HTR-8/SVneo (cell line): ENCODE measurements at regions not wholly inside any gene's neighbourhood (a gene's known extent, or its start where the extent isn't known, plus 50 kb on each side); places are given as distances from the start of the nearest gene placed in this dataset.
"Not testable (repeated sequence)": the region's sequence is repeated elsewhere in the genome, so short reads cannot be mapped to it uniquely, and the experiment has no call there.

Experiments used
- DNase-seq: peaks from one replicate; pipeline ENCODE4 v3.0.0; 2011; ENCODE audit warnings: low spot score, mixed read lengths; ENCODE audit not compliant: insufficient read length
- FAIRE-seq: peaks from 2 replicates; lab custom pipeline; 2011; peaks lifted over from hg19 to GRCh38; lab: Jason Lieb, UNC

DNA sequence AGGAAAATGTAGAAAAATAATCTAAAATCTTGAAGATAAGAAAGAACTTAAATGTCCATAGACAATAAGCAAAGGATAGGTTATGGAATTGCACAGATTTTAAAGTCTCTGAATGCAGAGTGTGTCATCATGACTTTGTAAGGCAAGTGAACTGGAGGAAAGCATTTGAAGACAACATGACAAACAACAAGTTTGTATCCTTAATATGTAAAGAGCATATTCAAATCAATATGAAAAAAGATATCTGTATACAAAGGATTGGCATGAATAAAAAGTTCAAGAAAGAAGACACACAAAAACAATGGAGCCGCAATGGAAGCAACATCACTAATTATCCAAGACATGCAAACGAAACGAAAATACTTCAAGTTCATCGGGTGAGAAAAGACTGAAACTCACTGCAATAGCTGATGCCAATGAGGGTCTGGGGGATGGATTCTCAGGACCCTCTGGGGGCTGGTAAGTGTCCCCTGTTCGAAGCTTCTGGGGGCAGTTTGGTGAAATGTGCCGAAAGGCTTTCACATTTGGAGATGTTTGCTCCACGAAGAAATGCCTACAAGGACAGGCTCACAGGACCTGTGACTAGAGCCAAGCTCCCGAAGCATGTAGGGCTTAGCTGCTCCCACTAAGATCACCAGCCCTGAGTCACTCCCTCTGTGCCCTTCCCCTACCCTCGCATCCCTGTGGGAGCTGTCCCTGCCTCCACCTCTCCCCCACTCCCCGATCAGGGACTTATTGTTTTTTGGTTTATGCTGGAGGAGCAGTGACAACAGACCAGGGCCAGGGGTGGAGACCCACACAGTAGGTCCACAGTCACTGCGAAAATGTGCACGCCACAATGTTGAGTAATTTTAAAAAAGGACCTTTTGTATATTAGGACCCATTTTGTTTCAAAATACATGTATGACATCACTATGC, 345.7 kb upstream of the SFSWAP start:
- DNase-seq (no peak), FAIRE-seq (no peak)

DNA sequence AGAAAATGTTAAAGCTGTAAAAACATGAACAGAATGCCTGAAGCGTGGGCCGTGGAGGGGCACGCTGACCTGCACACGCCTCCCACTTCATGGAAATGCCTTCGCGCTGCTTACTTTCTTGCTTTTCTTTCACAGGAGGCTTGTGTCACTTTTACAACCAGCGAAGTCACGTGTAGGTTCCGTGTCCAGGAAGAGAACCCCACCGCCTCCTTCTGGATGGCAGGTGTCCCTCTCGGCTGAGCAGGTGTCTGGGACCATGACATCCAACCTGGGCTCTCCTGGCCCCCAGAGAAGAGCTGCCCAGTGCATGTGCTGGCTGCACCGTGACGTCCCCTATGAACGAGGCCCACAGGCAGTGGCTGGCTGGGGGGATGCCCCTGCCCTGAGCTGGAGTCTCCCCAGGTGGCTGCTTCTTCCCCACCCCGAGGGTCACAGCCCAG, 345.0 kb upstream of the SFSWAP start:
- DNase-seq: no peak
- no peak for FAIRE-seq

GRCh38 chr12:131366261-131366871, 344.5 kb upstream of the SFSWAP start:
- FAIRE-seq: no peak
- DNase-seq: no peak

DNA sequence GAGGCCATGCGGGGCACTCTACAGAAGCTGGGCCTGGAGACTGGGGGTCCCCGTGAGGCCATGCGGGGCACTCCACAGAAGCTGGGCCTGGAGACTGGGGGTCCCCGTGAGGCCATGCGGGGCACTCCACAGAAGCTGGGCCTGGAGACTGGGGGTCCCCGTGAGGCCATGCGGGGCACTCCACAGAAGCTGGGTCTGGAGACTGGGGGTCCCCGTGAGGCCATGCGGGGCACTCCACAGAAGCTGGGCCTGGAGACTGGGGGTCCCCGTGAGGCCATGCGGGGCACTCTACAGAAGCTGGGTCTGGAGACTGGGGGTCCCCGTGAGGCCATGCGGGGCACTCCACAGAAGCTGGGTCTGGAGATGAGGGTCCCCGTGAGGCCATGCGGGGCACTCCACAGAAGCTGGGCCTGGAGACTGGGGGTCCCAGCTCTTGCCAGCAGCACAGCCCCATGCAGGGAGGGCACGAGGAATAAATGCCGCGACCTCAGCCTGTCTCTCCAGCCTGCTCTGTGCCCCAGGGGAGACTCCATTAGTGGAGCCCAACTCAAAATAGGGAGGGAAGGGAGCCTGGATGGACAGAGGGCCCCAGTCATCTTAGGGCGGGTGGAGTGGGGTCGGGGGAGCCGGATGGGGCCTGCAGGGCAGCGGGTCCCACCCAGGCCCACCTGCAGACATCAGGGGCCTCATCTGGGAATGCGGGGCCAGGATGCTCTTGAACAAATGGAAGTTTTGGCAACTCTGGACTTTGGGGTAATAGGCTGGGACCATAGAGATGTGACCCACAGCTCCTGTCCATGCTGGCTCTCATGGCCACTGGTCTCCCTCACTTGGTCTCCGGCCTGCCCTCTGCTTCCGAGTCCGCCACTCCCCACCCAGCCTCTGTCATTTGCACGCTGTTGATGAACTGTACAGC, 343.6 kb upstream of the SFSWAP start:
- not testable (repeated sequence) for DNase-seq, FAIRE-seq

GRCh38 chr12:131367983-131368667, 342.8 kb upstream of the SFSWAP start:
- no peak for DNase-seq
- no peak for FAIRE-seq

- DNase-seq (no peak), FAIRE-seq (no peak)
Measured at GRCh38 chr12:131368668-131369071, 342.2 kb upstream of the SFSWAP start.

GRCh38 chr12:131369094-131369845, 341.6 kb upstream of the SFSWAP start:
- FAIRE-seq (no peak), DNase-seq (no peak)

DNA sequence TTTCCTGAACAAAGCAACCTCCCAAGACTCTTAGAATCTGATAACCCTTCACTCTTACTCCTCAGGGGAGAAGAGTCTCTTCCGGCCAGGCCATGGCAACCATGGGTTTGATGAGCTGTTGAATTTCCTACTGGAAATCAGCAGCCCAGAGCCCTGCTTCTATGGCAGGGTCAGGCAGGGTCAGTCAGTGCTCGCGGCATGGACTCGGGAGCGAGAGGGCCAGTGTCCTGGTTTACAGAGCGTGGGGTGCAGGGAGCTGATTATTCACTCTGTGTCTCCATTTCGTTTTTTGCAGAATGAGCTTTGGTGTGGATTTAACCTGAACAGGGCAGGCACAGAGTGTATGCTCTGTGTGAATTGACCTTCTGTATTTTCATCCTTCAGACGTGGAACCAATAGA, 340.6 kb upstream of the SFSWAP start:
- no peak for FAIRE-seq

DNA sequence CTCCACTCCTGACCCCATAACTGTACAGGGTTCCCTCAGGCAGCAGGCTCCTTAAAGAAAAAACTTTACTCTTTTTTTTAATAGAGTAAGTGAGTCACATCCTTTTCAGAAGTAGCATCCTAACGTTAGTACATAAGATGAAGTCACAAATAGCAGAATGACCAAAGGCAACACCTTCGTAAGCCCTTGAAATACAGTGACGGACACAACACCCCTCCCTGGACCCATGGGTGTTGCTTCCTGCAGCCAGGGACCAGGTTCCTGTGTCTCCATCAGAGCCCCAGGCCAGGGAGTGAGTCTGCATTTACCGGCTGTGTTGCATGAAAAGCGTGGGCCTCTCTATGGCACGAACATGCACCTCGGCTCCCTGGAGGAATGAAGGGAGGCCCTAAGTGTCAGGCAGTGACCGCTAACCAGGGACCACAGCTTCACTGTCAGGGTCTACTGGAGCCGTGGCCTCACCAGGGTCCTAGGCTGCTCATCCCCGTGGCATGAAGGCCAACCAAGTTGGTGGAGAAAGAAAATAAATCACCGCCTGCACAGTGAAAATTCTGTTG, 340.0 kb upstream of the SFSWAP start:
- DNase-seq (no peak), FAIRE-seq (no peak)

More for the DNA sequence above, 340.6 kb upstream of the SFSWAP start:
- no peak for DNase-seq

DNA sequence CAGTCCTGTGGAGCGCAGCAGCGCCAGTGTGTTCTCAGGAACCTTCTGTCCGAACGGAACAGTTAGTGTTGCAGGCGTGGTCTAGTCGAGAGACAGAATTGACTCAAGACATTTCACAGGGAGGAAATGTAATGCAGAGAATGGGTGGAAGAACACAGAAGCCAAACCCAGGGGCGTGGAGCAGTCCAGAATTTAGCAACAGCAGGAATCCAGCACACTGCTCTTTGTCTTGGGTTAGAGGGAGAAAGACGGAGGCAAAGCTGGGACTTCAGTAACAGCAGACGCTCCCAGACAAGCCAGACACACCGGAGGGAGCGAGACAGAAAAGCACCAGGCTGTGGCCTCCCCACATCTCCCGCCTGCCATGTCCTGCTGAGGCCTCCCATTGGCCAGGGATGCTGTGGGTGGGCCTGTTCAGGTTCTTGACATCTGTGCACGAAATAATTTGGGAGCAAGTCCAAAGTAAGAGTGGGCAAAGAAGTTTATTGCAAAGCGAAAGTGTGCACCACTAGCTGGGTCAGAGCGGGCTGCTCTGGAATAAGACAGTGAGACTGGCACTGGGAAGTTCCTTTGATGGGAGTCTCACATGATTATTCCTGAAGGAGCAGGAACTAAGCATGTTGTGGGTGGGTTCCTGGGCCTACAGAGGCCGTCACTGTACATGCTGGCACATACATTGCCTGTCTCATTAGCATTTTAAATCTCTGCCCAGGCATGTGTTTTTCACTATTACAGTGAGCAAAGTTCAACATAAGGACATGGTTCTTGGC, 339.3 kb upstream of the SFSWAP start:
- DNase-seq: no peak
- no peak for FAIRE-seq

GRCh38 chr12:131372171-131372475, 338.8 kb upstream of the SFSWAP start:
- DNase-seq (no peak), FAIRE-seq (no peak)

DNA sequence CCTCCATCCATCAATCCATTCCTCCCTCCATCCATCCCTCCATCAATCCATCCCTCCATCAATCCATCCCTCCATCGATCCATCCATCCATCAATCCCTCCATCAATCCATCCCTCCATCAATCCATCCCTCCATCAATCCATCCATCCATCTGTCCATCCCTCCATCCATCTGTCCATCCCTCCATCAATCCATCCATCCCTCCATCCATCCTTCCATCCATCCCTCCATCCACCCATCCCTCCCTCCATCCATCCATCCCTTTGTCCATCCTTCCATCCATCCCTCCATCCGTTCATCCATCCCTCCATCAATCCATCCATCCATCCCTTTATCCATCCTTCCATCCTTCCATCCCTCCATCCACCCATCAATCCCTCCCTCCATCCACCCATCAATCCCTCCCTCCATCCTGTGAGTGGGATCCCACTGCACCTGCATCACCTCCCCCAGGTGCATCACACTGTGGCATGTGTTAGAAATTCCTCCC, 338.1 kb upstream of the SFSWAP start:
- FAIRE-seq: no peak
- no peak for DNase-seq

GRCh38 chr12:131375261-131375971, 335.5 kb upstream of the SFSWAP start:
- no peak for FAIRE-seq
- DNase-seq: no peak

- FAIRE-seq (no peak), DNase-seq (no peak)
Measured at GRCh38 chr12:131375972-131376345, 334.9 kb upstream of the SFSWAP start.

- FAIRE-seq (no peak), DNase-seq (no peak)
Measured at GRCh38 chr12:131378176-131378842, 332.6 kb upstream of the SFSWAP start.

GRCh38 chr12:131378861-131379665, 331.8 kb upstream of the SFSWAP start:
- DNase-seq: no peak
- FAIRE-seq: no peak
